Liver (tissue), 8 donors: ENCODE measurements at regions not wholly inside any gene's neighbourhood (a gene's known extent, or its start where the extent isn't known, plus 50 kb on each side); places are given as distances from the start of the nearest gene placed in this dataset.
"Not testable (repeated sequence)": the region's sequence is repeated elsewhere in the genome, so short reads cannot be mapped to it uniquely, and the experiment has no call there.

ENCODE experiments used
- DNase-seq: peaks from one replicate; pipeline ENCODE4 v3.0.0-alpha.2; 2017; ENCODE audit warnings: low spot score
- H3K27ac ChIP-seq, 2 donors: one replicate each; pipeline ENCODE4 v1.7.0; 2013; ENCODE audit warnings: inconsistent platforms in 2 of 2, low read length in 2 of 2, control low read depth in 1 of 2, low read depth in 1 of 2, mild to moderate bottlenecking in 1 of 2
- H3K27me3 ChIP-seq, 4 donors: one replicate each; pipeline versions ENCODE4 v1.6.1 to v1.7.0; 2013; ENCODE audit warnings: low read length in 3 of 4, inconsistent platforms in 1 of 4, mild to moderate bottlenecking in 1 of 4, moderate library complexity in 1 of 4; ENCODE audit not compliant: control insufficient read depth in 4 of 4, insufficient read depth in 4 of 4
- H3K36me3 ChIP-seq, 4 donors: one replicate each; pipeline versions ENCODE4 v1.6.1 to v1.7.0; 2013; ENCODE audit warnings: low read length in 3 of 4, mild to moderate bottlenecking in 3 of 4, low read depth in 1 of 4, moderate library complexity in 1 of 4; ENCODE audit not compliant: control insufficient read depth in 4 of 4, insufficient read depth in 3 of 4
- H3K4me1 ChIP-seq, 4 donors: one replicate each; pipeline versions ENCODE4 v1.6.1 to v1.7.0; 2013; ENCODE audit warnings: low read length in 3 of 4, mild to moderate bottlenecking in 3 of 4, moderate library complexity in 1 of 4; ENCODE audit not compliant: control insufficient read depth in 4 of 4, insufficient read depth in 4 of 4
- H3K4me3 ChIP-seq, 3 donors: one replicate each; pipeline versions ENCODE4 v1.6.1 to v1.7.0; 2013; ENCODE audit warnings: low read length in 3 of 3, control low read depth in 1 of 3, low read depth in 1 of 3, mild to moderate bottlenecking in 1 of 3
- H3K9ac ChIP-seq, 2 donors: one replicate each; pipeline ENCODE4 v1.7.0; 2013; ENCODE audit warnings: low read length in 2 of 2, mild to moderate bottlenecking in 2 of 2, moderate library complexity in 2 of 2, control low read depth in 1 of 2, low read depth in 1 of 2
- H3K9me3 ChIP-seq, 4 donors: one replicate each; pipeline versions ENCODE4 v1.6.1 to v1.7.0; 2013; ENCODE audit warnings: low read length in 3 of 4; ENCODE audit not compliant: control insufficient read depth in 4 of 4
- EGR1 ChIP-seq, 2 donors: IDR thresholded peaks; 2 replicates each; pipeline ENCODE4 v1.6.1; 2016 to 2018; ENCODE audit warnings: antibody characterized with exemption in 2 of 2, low read depth in 2 of 2
- FOXA1 ChIP-seq: IDR thresholded peaks from 2 replicates; pipeline ENCODE4 v1.6.1; 2016; ENCODE audit warnings: antibody characterized with exemption
- FOXA2 ChIP-seq: IDR thresholded peaks from 2 replicates; pipeline ENCODE4 v1.6.1; 2016; ENCODE audit warnings: antibody characterized with exemption
- GABPA ChIP-seq, 2 donors: IDR thresholded peaks in 1 of 2; conservative IDR thresholded peaks in 1 of 2; 2 replicates each; pipeline ENCODE4 v1.6.1; 2016; ENCODE audit warnings: antibody characterized with exemption in 2 of 2, mild to moderate bottlenecking in 1 of 2, moderate library complexity in 1 of 2
- HNF4A ChIP-seq, 2 donors: conservative IDR thresholded peaks; 2 replicates each; pipeline ENCODE4 v1.6.1; 2016; ENCODE audit warnings: antibody characterized with exemption in 2 of 2, mild to moderate bottlenecking in 2 of 2
- HNF4G ChIP-seq: IDR thresholded peaks from 2 replicates; pipeline ENCODE4 v1.6.1; 2016; ENCODE audit warnings: antibody characterized with exemption
- JUND ChIP-seq, 2 donors: IDR thresholded peaks; 2 replicates each; pipeline ENCODE4 v1.6.1; 2016; ENCODE audit warnings: antibody characterized with exemption in 2 of 2
- NR2F2 ChIP-seq: IDR thresholded peaks from 2 replicates; pipeline ENCODE4 v1.6.1; 2016; ENCODE audit warnings: antibody characterized with exemption
- RAD21 ChIP-seq, 2 donors: IDR thresholded peaks; 2 replicates each; pipeline ENCODE4 v1.6.1; 2016; ENCODE audit warnings: antibody characterized with exemption in 2 of 2, mild to moderate bottlenecking in 2 of 2
- RXRA ChIP-seq, 2 donors: IDR thresholded peaks; 2 replicates each; pipeline ENCODE4 v1.6.1; 2017 to 2018; ENCODE audit warnings: antibody characterized with exemption in 2 of 2, mild to moderate bottlenecking in 1 of 2
- TAF1 ChIP-seq: conservative IDR thresholded peaks from 2 replicates; pipeline ENCODE4 v1.6.1; 2016; ENCODE audit warnings: antibody characterized with exemption, mild to moderate bottlenecking
- WGBS: extraction: QIAGEN DNeasy Blood & Tissue Kit; methylation state at CpG from one replicate; pipeline ENCODE4 v1.1.7; 2013; 5-methylcytosine and 5-hydroxymethylcytosine counted together
- TF ChIP-seq, protein P1 (sequence below): IDR thresholded peaks from 2 replicates; pipeline ENCODE4 v1.6.1; 2016; ENCODE audit warnings: antibody characterized with exemption
- TF ChIP-seq, protein P2 (sequence below): IDR thresholded peaks from 2 replicates; pipeline ENCODE4 v1.6.1; 2016; ENCODE audit warnings: antibody characterized with exemption
- TF ChIP-seq, protein P3 (sequence below): IDR thresholded peaks from 2 replicates; pipeline ENCODE4 v1.6.1; 2016; ENCODE audit warnings: antibody characterized with exemption, mild to moderate bottlenecking
- TF ChIP-seq, protein P4 (sequence below): fragments of 150-350 bp; IDR thresholded peaks from 2 replicates; pipeline ENCODE4 v1.5.1; 2017; ENCODE audit warnings: improper control_type of control experiment, low read depth, low read length; ENCODE audit not compliant: missing input control
- TF ChIP-seq, protein P5 (sequence below): IDR thresholded peaks from 2 replicates; pipeline ENCODE4 v1.6.1; 2016; ENCODE audit warnings: antibody characterized with exemption
- donor health status: healthy.
- donor health status: healthy.
- donor health status: healthy.
- donor health status: healthy.
- donor health status: healthy.

DNA sequence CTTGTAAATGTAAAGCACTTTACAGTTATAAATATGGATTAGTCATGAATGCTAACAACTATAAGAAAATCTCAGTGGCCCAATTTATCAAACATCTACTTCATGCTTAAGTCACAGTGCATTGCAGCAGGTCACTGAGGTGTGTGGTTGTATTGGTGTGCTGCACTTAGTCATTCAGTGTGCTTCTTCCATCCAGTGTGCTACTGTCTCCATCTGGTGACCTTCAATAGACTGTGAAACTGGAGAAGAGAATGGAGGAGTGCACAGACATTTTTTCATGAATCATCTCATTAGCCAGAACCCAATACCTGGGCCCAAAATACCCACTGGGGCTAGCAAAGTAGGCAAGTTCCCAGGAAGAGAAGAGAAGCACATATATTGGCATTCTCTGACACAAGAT, 199.6 kb downstream of the SHOX2 start:
- Histone ChIP-seq H3K36me3 (no peaks in the 10 kb centered on the region), H3K4me3 (no peak overlapping the region), H3K4me1 (no peaks in the 10 kb centered on the region), H3K27me3 (no peaks in the 10 kb centered on the region), H3K9me3 (peaks cover 0 to 5% (median 4%) of the 10 kb centered on the region in 4 donors), H3K9ac (no peak overlapping the region), H3K27ac (no peak overlapping the region)
- TF ChIP-seq RAD21 (IDR thresholded peaks at IDR 0.05) (peak in 1 of 2 donors; percentile 17), RXRA (IDR thresholded peaks at IDR 0.05) (no peak)
- TF ChIP-seq, protein P1, sequence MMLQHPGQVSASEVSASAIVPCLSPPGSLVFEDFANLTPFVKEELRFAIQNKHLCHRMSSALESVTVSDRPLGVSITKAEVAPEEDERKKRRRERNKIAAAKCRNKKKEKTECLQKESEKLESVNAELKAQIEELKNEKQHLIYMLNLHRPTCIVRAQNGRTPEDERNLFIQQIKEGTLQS: no peak
- no peak for DNase-seq

DNA sequence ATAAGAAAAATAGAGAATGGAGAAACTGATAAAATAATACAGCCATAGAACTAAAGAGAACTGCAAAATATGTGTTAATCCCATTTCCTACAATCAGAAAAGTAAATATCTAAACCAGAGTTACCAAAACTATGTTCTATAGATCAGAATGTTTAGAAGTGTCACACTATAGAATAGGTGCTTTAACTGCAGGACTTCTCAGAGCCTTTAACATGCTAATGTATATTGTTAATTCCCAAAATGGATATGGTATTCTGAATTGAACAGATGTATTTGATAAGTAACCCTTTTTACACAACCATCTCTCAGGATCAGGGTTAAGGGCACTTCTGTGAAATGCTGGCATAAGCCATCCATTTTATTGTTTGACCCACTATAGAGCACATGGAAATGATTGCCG, 200.3 kb downstream of the SHOX2 start:
- DNase-seq: no peak
- TF ChIP-seq HNF4A (conservative IDR thresholded peaks at IDR 0.05): no peak
- TF ChIP-seq, protein P2, sequence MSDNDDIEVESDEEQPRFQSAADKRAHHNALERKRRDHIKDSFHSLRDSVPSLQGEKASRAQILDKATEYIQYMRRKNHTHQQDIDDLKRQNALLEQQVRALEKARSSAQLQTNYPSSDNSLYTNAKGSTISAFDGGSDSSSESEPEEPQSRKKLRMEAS: no peak
- no peak for TF ChIP-seq JUND (IDR thresholded peaks at IDR 0.05)
- no peak for TF ChIP-seq TAF1
- no peak for TF ChIP-seq HNF4G
- H3K27ac ChIP-seq: no peak overlapping the region

DNA sequence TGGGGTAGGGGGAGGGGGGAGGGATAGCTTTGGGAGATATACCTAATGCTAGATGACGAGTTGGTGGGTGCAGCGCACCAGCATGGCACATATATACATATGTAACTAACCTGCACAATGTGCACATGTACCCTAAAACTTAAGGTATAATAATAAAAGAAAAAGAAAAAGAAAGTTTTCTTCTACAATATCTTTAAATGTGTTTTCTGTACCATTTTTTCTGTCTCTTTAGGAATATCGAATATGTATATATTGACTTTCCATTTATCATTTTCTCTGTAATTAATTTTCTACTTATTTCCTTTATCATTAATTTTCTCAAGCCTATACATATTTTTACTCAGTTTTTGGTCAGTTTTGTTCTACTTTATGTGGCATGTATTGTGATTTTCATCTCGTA, 203.5 kb downstream of the SHOX2 start:
- H3K36me3 ChIP-seq, H3K9ac ChIP-seq, H3K4me3 ChIP-seq, DNase-seq, H3K9me3 ChIP-seq, H3K27me3 ChIP-seq, H3K27ac ChIP-seq, H3K4me1 ChIP-seq: not testable (repeated sequence)
- 81% methylated on average over 4 of the region's 4 CpGs for WGBS

More for the DNA sequence above, 200.3 kb downstream of the SHOX2 start:
- no peak overlapping the region for H3K9ac ChIP-seq
- peaks cover 0 to 5% (median 4%) of the 10 kb centered on the region in 4 donors for H3K9me3 ChIP-seq
- H3K4me1 ChIP-seq: no peaks in the 10 kb centered on the region
- no peaks in the 10 kb centered on the region for H3K27me3 ChIP-seq
- no peaks in the 10 kb centered on the region for H3K36me3 ChIP-seq
- whole genome bisulfite sequencing: 68% methylated on average over 1 of the region's 1 CpG
- H3K4me3 ChIP-seq: no peak overlapping the region

DNA sequence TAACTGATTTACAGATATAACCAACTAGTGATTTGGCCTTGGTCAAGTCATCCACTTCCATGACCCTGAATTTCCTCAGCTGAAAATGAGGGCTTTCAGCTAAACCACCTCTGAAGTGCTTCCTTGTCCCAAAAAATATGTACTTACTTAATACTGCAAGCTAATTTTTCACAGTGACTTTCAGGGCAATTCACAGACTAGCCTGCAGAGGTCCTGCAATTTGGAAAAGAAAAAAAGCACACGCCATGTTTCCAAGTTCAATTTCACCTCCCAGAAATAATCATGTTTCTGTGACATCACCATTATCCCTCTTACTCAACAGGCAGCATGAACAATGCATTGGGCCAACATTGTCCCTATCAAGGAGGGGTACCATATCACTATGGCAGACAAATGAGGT, 218.2 kb downstream of the SHOX2 start:
- TF ChIP-seq RAD21 (IDR thresholded peaks at IDR 0.05): no peak
- TF ChIP-seq JUND (IDR thresholded peaks at IDR 0.05): no peak
- no peak for TF ChIP-seq NR2F2
- TF ChIP-seq HNF4G: no peak
- TF ChIP-seq, protein P3, sequence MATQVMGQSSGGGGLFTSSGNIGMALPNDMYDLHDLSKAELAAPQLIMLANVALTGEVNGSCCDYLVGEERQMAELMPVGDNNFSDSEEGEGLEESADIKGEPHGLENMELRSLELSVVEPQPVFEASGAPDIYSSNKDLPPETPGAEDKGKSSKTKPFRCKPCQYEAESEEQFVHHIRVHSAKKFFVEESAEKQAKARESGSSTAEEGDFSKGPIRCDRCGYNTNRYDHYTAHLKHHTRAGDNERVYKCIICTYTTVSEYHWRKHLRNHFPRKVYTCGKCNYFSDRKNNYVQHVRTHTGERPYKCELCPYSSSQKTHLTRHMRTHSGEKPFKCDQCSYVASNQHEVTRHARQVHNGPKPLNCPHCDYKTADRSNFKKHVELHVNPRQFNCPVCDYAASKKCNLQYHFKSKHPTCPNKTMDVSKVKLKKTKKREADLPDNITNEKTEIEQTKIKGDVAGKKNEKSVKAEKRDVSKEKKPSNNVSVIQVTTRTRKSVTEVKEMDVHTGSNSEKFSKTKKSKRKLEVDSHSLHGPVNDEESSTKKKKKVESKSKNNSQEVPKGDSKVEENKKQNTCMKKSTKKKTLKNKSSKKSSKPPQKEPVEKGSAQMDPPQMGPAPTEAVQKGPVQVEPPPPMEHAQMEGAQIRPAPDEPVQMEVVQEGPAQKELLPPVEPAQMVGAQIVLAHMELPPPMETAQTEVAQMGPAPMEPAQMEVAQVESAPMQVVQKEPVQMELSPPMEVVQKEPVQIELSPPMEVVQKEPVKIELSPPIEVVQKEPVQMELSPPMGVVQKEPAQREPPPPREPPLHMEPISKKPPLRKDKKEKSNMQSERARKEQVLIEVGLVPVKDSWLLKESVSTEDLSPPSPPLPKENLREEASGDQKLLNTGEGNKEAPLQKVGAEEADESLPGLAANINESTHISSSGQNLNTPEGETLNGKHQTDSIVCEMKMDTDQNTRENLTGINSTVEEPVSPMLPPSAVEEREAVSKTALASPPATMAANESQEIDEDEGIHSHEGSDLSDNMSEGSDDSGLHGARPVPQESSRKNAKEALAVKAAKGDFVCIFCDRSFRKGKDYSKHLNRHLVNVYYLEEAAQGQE: no peak
- TF ChIP-seq, protein P4, sequence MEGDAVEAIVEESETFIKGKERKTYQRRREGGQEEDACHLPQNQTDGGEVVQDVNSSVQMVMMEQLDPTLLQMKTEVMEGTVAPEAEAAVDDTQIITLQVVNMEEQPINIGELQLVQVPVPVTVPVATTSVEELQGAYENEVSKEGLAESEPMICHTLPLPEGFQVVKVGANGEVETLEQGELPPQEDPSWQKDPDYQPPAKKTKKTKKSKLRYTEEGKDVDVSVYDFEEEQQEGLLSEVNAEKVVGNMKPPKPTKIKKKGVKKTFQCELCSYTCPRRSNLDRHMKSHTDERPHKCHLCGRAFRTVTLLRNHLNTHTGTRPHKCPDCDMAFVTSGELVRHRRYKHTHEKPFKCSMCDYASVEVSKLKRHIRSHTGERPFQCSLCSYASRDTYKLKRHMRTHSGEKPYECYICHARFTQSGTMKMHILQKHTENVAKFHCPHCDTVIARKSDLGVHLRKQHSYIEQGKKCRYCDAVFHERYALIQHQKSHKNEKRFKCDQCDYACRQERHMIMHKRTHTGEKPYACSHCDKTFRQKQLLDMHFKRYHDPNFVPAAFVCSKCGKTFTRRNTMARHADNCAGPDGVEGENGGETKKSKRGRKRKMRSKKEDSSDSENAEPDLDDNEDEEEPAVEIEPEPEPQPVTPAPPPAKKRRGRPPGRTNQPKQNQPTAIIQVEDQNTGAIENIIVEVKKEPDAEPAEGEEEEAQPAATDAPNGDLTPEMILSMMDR: no peak
- TF ChIP-seq FOXA2: no peak
- TF ChIP-seq RXRA (IDR thresholded peaks at IDR 0.05): no peak
- no peak for TF ChIP-seq HNF4A (conservative IDR thresholded peaks at IDR 0.05)
- TF ChIP-seq, protein P2: no peak
- TF ChIP-seq FOXA1: no peak
- TF ChIP-seq GABPA (IDR thresholded peaks at IDR 0.05 in 1 of 2, conservative IDR thresholded peaks at IDR 0.05 in 1 of 2): no peak
- TF ChIP-seq, protein P5, sequence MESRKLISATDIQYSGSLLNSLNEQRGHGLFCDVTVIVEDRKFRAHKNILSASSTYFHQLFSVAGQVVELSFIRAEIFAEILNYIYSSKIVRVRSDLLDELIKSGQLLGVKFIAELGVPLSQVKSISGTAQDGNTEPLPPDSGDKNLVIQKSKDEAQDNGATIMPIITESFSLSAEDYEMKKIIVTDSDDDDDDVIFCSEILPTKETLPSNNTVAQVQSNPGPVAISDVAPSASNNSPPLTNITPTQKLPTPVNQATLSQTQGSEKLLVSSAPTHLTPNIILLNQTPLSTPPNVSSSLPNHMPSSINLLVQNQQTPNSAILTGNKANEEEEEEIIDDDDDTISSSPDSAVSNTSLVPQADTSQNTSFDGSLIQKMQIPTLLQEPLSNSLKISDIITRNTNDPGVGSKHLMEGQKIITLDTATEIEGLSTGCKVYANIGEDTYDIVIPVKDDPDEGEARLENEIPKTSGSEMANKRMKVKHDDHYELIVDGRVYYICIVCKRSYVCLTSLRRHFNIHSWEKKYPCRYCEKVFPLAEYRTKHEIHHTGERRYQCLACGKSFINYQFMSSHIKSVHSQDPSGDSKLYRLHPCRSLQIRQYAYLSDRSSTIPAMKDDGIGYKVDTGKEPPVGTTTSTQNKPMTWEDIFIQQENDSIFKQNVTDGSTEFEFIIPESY: no peak
- TF ChIP-seq TAF1: no peak
- no peak for TF ChIP-seq EGR1 (IDR thresholded peaks at IDR 0.05; ENCODE audit: low read depth in 2 of 2)
- no peak overlapping the region for H3K4me3 ChIP-seq
- H3K4me1 ChIP-seq: no peaks in the 10 kb centered on the region
- H3K9me3 ChIP-seq: peaks cover 0 to 4% (median 0%) of the 10 kb centered on the region in 4 donors
- WGBS: 57% methylated on average over 1 of the region's 1 CpG
- no peak for DNase-seq
- no peaks in the 10 kb centered on the region for H3K36me3 ChIP-seq
- H3K27ac ChIP-seq: no peak overlapping the region
- H3K27me3 ChIP-seq: no peaks in the 10 kb centered on the region
- H3K9ac ChIP-seq: no peak overlapping the region
